ENCODE measurements at regions not wholly inside any gene's neighbourhood (a gene's known extent, or its start where the extent isn't known, plus 50 kb on each side); places are given as distances from the start of the nearest gene placed in this dataset.

DNA sequence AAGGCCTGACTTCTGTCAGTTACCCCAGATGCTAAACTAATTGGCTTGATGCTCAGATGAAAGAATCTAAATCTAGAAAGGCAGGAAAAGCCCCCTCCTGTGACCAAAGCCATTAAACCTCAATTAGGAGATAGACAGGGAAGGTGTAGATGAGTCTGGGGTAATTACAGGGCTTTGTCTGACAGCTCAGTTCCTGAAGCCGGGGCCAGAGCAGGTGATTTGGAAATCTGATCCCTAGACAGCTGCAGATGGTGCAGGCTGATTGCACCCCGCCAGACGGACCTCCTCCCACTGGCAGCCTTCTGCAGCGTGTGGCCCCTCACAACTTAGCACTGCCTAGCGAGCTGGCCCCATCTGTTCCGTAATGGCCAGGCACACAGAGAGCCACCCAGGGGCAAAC, 395.1 kb downstream of the HLX start:
- TF ChIP-seq, protein P1, sequence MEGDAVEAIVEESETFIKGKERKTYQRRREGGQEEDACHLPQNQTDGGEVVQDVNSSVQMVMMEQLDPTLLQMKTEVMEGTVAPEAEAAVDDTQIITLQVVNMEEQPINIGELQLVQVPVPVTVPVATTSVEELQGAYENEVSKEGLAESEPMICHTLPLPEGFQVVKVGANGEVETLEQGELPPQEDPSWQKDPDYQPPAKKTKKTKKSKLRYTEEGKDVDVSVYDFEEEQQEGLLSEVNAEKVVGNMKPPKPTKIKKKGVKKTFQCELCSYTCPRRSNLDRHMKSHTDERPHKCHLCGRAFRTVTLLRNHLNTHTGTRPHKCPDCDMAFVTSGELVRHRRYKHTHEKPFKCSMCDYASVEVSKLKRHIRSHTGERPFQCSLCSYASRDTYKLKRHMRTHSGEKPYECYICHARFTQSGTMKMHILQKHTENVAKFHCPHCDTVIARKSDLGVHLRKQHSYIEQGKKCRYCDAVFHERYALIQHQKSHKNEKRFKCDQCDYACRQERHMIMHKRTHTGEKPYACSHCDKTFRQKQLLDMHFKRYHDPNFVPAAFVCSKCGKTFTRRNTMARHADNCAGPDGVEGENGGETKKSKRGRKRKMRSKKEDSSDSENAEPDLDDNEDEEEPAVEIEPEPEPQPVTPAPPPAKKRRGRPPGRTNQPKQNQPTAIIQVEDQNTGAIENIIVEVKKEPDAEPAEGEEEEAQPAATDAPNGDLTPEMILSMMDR (IDR thresholded peaks at IDR 0.05; ENCODE audit: extremely low read depth in 1 of 2, insufficient read depth in 1 of 2, low read depth in 1 of 2, low read length in 2 of 2): no peak
- TF ChIP-seq POLR2AphosphoS5 (IDR thresholded peaks at IDR 0.05; ENCODE audit: insufficient read depth, low read depth, low read length) (no peak), EZH2 (IDR thresholded peaks at IDR 0.05; ENCODE audit: borderline replicate concordance, low read depth, low read length, severe bottlenecking) (no peak)
